ENCODE measurements at regions not wholly inside any gene's neighbourhood (a gene's known extent, or its start where the extent isn't known, plus 50 kb on each side); places are given as distances from the start of the nearest gene placed in this dataset.

DNA sequence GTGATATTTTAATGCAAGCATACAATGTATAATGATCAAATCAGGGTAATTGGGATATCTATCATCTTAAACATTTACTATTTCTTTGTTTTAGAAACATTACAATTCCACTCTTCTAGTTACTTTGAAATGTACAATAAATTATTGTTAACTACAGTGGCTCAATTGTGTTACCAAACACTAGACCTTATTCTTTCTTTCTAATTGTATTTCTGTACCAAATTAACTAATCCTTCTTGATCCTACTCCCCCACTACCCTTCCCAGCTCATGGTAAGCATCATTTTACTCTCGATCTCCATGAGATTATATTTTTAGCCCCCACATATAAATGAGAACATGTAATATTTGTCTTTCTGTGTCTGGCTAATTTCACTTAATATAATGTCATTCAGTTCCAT is 95.0 kb upstream of the MROH9 start:
- TF ChIP-seq RFX5 (IDR thresholded peaks at IDR 0.05; ENCODE audit: low read depth, low read length) = no peak
- TF ChIP-seq, protein P1, sequence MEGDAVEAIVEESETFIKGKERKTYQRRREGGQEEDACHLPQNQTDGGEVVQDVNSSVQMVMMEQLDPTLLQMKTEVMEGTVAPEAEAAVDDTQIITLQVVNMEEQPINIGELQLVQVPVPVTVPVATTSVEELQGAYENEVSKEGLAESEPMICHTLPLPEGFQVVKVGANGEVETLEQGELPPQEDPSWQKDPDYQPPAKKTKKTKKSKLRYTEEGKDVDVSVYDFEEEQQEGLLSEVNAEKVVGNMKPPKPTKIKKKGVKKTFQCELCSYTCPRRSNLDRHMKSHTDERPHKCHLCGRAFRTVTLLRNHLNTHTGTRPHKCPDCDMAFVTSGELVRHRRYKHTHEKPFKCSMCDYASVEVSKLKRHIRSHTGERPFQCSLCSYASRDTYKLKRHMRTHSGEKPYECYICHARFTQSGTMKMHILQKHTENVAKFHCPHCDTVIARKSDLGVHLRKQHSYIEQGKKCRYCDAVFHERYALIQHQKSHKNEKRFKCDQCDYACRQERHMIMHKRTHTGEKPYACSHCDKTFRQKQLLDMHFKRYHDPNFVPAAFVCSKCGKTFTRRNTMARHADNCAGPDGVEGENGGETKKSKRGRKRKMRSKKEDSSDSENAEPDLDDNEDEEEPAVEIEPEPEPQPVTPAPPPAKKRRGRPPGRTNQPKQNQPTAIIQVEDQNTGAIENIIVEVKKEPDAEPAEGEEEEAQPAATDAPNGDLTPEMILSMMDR (conservative IDR thresholded peaks at IDR 0.05; ENCODE audit: low read depth, low read length) = no peak
- no peak for TF ChIP-seq BHLHE40 (IDR thresholded peaks at IDR 0.05; ENCODE audit: low read depth, low read length)
- TF ChIP-seq MAZ (IDR thresholded peaks at IDR 0.05; ENCODE audit: borderline replicate concordance, low read depth, low read length) = no peak
